Epithelial cell of proximal tubule (primary cell): ENCODE measurements at regions not wholly inside any gene's neighbourhood (a gene's known extent, or its start where the extent isn't known, plus 50 kb on each side); places are given as distances from the start of the nearest gene placed in this dataset.
A peak's percentile ranks its signal among the peaks of the same experiment; 100 is the strongest.
"Not testable (repeated sequence)": the region's sequence is repeated elsewhere in the genome, so short reads cannot be mapped to it uniquely, and the experiment has no call there.

Experiments
- DNase-seq: peaks from one replicate; pipeline ENCODE4 v3.0.0-alpha.2; 2011; ENCODE audit warnings: low read depth
- H3K4me3 ChIP-seq: 2 replicates; pipeline ENCODE4 v1.5.1; 2011; ENCODE audit warnings: low read depth, mild to moderate bottlenecking, low read length
- CTCF ChIP-seq: conservative IDR thresholded peaks from 2 replicates; pipeline ENCODE4 v1.5.1; 2012; ENCODE audit warnings: low read depth, mild to moderate bottlenecking, low read length

- TF ChIP-seq CTCF, result no peak
- H3K4me3 ChIP-seq, result no peak overlapping the region
- DNase-seq, result no peak
Measured at GRCh38 chr7:16942929-16943509, 61.2 kb upstream of the AGR3 start.

DNA sequence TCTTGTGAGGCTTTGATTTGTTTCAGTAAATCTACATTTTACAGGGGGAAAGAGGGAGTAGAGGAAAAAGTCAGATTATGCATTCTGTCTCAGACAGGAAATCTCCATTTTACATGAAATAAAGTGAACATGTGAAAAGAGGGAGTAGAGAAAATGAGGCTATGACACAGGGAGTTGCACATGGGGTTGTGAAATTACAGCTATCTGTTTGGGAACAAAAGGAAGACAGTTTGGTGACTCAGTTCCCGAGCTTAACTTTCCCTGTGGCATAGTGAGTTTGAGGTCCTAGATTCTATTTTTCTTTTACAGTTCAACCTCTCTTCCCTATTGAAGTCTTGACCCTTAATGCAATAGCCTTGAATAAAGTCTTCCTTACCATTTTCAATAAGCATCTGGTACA is 63.2 kb upstream of the AGR3 start:
- no peak for TF ChIP-seq CTCF

DNA sequence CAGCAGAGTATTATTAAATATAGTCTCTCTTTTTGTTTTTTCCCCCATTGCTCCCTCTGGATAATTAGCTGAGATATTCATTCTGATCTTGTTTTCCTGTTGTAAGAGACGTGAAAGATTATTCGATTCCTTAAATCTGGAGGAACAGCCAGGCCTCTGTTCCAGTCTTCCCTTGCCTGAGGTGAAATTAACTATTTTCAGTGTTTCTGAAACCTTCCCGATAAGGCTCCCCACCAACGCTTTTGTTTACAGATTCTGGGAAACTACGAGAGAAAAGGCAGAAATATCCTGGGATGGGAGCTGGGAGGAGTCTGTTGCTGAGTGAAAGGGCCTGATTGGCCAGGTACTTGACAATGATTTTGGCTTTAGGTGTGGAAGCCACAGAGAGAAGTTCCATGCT is 63.6 kb upstream of the AGR3 start:
- DNase-seq, result no peak
- H3K4me3 ChIP-seq, result no peak overlapping the region
- no peak for TF ChIP-seq CTCF

More for the DNA sequence above, 63.2 kb upstream of the AGR3 start:
- H3K4me3 ChIP-seq, result no peak overlapping the region
- DNase-seq, result no peak

GRCh38 chr7:16948110-16948509 is 66.3 kb upstream of the AGR3 start:
- H3K4me3 ChIP-seq, DNase-seq: not testable (repeated sequence)

- TF ChIP-seq CTCF, result no peak
- peak; percentile 30 for DNase-seq
- no peak overlapping the region for H3K4me3 ChIP-seq
Measured at GRCh38 chr7:16951483-16952080, 69.8 kb upstream of the AGR3 start.

DNA sequence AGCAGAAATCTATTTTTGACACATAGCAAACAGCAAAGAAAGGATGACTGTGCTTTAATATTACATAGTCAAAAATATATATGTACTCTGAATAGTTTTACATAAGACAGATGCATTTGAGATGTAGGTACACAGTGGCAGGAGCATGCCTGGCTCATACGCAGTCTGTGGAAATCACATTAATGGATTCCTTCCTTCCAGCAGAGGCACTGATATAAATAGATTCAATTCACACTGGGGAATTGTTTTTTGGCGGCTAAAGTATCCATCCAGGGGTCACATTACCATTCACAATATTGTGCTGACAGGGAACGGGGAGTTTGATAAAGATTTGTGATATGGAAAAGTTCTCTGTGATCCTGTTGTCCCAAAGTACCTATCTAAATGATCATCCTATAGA is 72.5 kb upstream of the AGR3 start:
- DNase-seq, result no peak
- H3K4me3 ChIP-seq, result no peak overlapping the region
- no peak for TF ChIP-seq CTCF

DNA sequence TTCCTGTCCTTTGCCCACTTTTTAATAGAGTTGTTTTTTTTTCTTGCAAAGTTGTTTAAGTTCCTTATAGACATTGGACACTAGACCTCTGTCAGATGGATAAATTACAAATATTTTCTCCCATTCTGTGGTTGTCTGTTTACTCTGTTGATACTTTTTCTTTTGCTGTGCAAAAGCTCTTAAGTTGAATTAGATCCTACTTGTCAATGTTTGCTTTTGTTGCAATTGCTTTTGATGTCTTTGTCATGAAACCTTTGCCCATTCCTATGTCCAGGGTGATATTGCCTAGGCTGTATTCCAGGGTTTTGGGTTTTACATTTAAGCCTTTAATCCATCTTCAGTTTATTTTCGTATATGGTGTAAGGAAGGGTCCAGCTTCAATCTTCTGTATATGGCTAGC is 76.9 kb upstream of the AGR3 start:
- no peak overlapping the region for H3K4me3 ChIP-seq
- no peak for TF ChIP-seq CTCF
- no peak for DNase-seq
